ENCODE measurements at regions not wholly inside any gene's neighbourhood (a gene's known extent, or its start where the extent isn't known, plus 50 kb on each side); places are given as distances from the start of the nearest gene placed in this dataset.

GRCh38 chr2:207316906-207317305, 151.2 kb upstream of the KLF7 start:
- intact Hi-C loops (cut with micrococcal nuclease), result loop anchor here in 1 of 2 donors (10.0 kb wide), 1 partner anchor 152 kb away; the partner anchor contains the start of gene KLF7
- no peak for TF ChIP-seq CTCF (IDR thresholded peaks at IDR 0.05)
- Histone ChIP-seq H4K20me1 (ENCODE audit: insufficient read depth, low read length) (no peaks in the 10 kb centered on the region), H3K27me3 (ENCODE audit: control insufficient read depth in 2 of 2, insufficient read depth in 2 of 2, low read length in 2 of 2) (no peaks in the 10 kb centered on the region), H3K79me2 (ENCODE audit: insufficient read depth, low read length) (no peaks in the 10 kb centered on the region), H2AFZ (ENCODE audit: insufficient read depth, low read depth, low read length, poor library complexity, severe bottlenecking) (no peak overlapping the region), H3K9me3 (replicated peaks in 1 of 2; ENCODE audit: control insufficient read depth in 1 of 2, insufficient read depth in 1 of 2, low read length in 2 of 2) (no peaks in the 10 kb centered on the region), H3K4me1 (ENCODE audit: control insufficient read depth in 1 of 2, insufficient read depth in 2 of 2, low read length in 2 of 2) (peaks cover 14 to 20% of the 10 kb centered on the region in 2 donors), H3K9ac (ENCODE audit: insufficient read depth, low read length, poor library complexity, severe bottlenecking) (no peak overlapping the region), H3K4me3 (replicated peaks in 1 of 3; ENCODE audit: low read depth in 2 of 3, low read length in 3 of 3) (no peak overlapping the region), H3K27ac (ENCODE audit: low read depth in 1 of 2, low read length in 2 of 2) (no peak overlapping the region), H3K4me2 (replicated peaks; ENCODE audit: extremely low read depth, low read length, poor library complexity, severe bottlenecking) (no peak overlapping the region), H3K36me3 (replicated peaks in 1 of 2; ENCODE audit: control insufficient read depth in 1 of 2, insufficient read depth in 2 of 2, low read length in 2 of 2) (no peaks in the 10 kb centered on the region)
- H3K27ac Mint-ChIP-seq, result no peak overlapping the region
- WGBS (ENCODE audit: insufficient coverage), result 100% methylated on average over 1 of the region's 2 CpGs
- peaks cover 0 to 2% of the 10 kb centered on the region in 2 donors for H3K36me3 Mint-ChIP-seq
- no peak overlapping the region for H3K4me3 Mint-ChIP-seq
- H3K27me3 Mint-ChIP-seq (ENCODE audit: low read depth in 3 of 3), result peaks cover 0 to 8% (median 0%) of the 10 kb centered on the region in 3 donors
- peaks cover 30% of the 10 kb centered on the region for H3K4me1 Mint-ChIP-seq
- H3K9me3 Mint-ChIP-seq, result peaks cover 0 to 3% (median 0%) of the 10 kb centered on the region in 7 donors
- DNase-seq, result no peak

DNA sequence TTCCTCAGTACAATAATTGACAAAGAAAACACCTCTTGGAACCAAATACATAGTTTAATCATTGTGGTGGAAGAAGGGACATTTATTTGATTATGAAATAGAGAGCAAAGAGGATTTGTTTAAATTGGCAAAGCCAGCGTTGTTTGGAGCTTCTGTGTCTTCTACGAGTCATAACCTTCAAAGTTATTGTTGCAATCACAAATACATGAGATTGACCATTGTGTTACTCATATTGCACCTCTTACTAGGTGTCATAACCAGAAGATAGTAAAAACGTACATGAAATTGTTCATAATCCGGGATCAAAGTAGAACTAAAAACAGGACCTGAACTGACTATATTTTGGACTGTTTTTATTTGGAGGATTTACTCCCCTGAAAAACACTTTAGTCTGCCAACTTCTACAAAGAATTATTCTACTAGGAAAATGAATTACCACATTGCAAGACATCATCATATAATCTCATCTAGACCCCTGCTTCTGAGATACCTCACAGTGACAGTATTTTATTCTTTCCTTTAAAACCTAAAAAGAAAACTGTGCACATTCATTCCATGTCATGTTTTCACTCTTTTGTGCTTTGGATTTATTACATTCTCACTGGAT, 151.7 kb upstream of the KLF7 start:
- Mint-ChIP-seq H3K9me3 (peaks cover 0 to 3% (median 0%) of the 10 kb centered on the region in 7 donors), H3K27ac (no peak overlapping the region), H3K36me3 (peaks cover 0 to 2% of the 10 kb centered on the region in 2 donors), H3K4me1 (peaks cover 25% of the 10 kb centered on the region), H3K4me3 (no peak overlapping the region), H3K27me3 (ENCODE audit: low read depth in 3 of 3) (peaks cover 0 to 9% (median 0%) of the 10 kb centered on the region in 3 donors)
- no peak overlapping the region for H2AFZ ChIP-seq (ENCODE audit: insufficient read depth, low read depth, low read length, poor library complexity, severe bottlenecking)
- 100% methylated on average over 1 of the region's 4 CpGs for WGBS (ENCODE audit: insufficient coverage)
- peak in 1 of 3 donors; percentile 22 for DNase-seq
- no peaks in the 10 kb centered on the region for H3K79me2 ChIP-seq (ENCODE audit: insufficient read depth, low read length)
- H3K27ac ChIP-seq (ENCODE audit: low read depth in 1 of 2, low read length in 2 of 2), result no peak overlapping the region
- H3K4me1 ChIP-seq (ENCODE audit: control insufficient read depth in 1 of 2, insufficient read depth in 2 of 2, low read length in 2 of 2), result peaks cover 10 to 15% of the 10 kb centered on the region in 2 donors
- no peak overlapping the region for H3K4me2 ChIP-seq (replicated peaks; ENCODE audit: extremely low read depth, low read length, poor library complexity, severe bottlenecking)
- no peaks in the 10 kb centered on the region for H4K20me1 ChIP-seq (ENCODE audit: insufficient read depth, low read length)
- no peak overlapping the region for H3K9ac ChIP-seq (ENCODE audit: insufficient read depth, low read length, poor library complexity, severe bottlenecking)
- intact Hi-C loops (cut with micrococcal nuclease), result loop anchor here in 1 of 2 donors (10.0 kb wide), 1 partner anchor 153 kb away; the partner anchor contains the start of gene KLF7
- H3K36me3 ChIP-seq (replicated peaks in 1 of 2; ENCODE audit: control insufficient read depth in 1 of 2, insufficient read depth in 2 of 2, low read length in 2 of 2), result no peaks in the 10 kb centered on the region
- H3K9me3 ChIP-seq (replicated peaks in 1 of 2; ENCODE audit: control insufficient read depth in 1 of 2, insufficient read depth in 1 of 2, low read length in 2 of 2), result no peaks in the 10 kb centered on the region
- TF ChIP-seq CTCF (IDR thresholded peaks at IDR 0.05), result no peak
- no peaks in the 10 kb centered on the region for H3K27me3 ChIP-seq (ENCODE audit: control insufficient read depth in 2 of 2, insufficient read depth in 2 of 2, low read length in 2 of 2)
- H3K4me3 ChIP-seq (replicated peaks in 1 of 3; ENCODE audit: low read depth in 2 of 3, low read length in 3 of 3), result no peak overlapping the region
